ENCODE measurements at regions not wholly inside any gene's neighbourhood (a gene's known extent, or its start where the extent isn't known, plus 50 kb on each side); places are given as distances from the start of the nearest gene placed in this dataset.

DNA sequence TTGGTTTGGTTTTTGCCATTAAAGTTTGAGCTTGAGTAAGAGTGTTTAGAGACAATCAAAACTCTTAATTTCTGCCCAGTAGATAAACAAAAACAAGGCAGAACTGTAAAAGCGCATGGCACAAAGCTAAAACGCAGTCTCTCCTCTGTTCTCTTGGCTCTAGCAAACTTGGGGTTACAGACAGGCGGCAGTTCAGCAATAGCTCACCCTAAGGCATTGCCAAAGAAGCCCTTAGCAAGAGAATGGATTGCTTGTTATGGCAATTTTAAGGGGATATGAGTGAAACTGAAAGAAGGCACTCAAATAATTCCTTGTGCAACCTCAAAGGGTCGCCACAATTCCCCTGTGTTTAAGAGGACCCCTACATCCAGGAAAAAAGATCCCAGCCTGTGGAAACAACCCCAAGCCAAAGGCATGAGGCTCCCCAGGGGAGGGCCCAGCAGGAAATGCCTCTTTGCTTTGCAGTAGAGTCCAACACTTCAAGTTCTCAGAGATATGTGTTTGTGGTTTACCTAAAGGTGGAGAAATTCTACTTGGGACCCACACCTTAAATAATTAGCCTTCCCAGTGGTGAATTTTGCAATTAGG, 317.0 kb upstream of the MPDZ start:
- TF ChIP-seq POLR2A (IDR thresholded peaks at IDR 0.05) (no peak), POLR2AphosphoS5 (IDR thresholded peaks at IDR 0.05) (no peak)
- TF ChIP-seq, protein P1, sequence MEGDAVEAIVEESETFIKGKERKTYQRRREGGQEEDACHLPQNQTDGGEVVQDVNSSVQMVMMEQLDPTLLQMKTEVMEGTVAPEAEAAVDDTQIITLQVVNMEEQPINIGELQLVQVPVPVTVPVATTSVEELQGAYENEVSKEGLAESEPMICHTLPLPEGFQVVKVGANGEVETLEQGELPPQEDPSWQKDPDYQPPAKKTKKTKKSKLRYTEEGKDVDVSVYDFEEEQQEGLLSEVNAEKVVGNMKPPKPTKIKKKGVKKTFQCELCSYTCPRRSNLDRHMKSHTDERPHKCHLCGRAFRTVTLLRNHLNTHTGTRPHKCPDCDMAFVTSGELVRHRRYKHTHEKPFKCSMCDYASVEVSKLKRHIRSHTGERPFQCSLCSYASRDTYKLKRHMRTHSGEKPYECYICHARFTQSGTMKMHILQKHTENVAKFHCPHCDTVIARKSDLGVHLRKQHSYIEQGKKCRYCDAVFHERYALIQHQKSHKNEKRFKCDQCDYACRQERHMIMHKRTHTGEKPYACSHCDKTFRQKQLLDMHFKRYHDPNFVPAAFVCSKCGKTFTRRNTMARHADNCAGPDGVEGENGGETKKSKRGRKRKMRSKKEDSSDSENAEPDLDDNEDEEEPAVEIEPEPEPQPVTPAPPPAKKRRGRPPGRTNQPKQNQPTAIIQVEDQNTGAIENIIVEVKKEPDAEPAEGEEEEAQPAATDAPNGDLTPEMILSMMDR (IDR thresholded peaks at IDR 0.05): no peak

All from sigmoid colon (tissue), 4 donors.